Kidney (tissue), 13 donors: ENCODE measurements at regions not wholly inside any gene's neighbourhood (a gene's known extent, or its start where the extent isn't known, plus 50 kb on each side); places are given as distances from the start of the nearest gene placed in this dataset.
"Not testable (repeated sequence)": the region's sequence is repeated elsewhere in the genome, so short reads cannot be mapped to it uniquely, and the experiment has no call there.

ENCODE experiments used
- DNase-seq, 5 donors: peaks; one replicate each; pipeline ENCODE4 v3.0.0-alpha.2; 2013 to 2020
- FAIRE-seq: peaks from 2 replicates; lab custom pipeline; 2012; peaks lifted over from hg19 to GRCh38; lab: Jason Lieb, UNC
- H3K27ac ChIP-seq, 2 donors: one replicate each; pipeline ENCODE4 v1.7.0; 2013; ENCODE audit warnings: low read depth in 2 of 2, low read length in 2 of 2, inconsistent platforms in 1 of 2
- H3K27me3 ChIP-seq: one replicate; pipeline ENCODE4 v1.7.1; 2013; ENCODE audit warnings: low read length, inconsistent platforms; ENCODE audit not compliant: control insufficient read depth, insufficient read depth
- H3K36me3 ChIP-seq, 3 donors: one replicate each; pipeline versions ENCODE4 v1.7.0 to v1.7.1; 2013; ENCODE audit warnings: low read length in 3 of 3, control low read depth in 1 of 3, inconsistent platforms in 1 of 3; ENCODE audit not compliant: insufficient read depth in 3 of 3, control insufficient read depth in 2 of 3
- H3K4me1 ChIP-seq, 3 donors: one replicate each; pipeline versions ENCODE4 v1.7.0 to v1.7.1; 2013; ENCODE audit warnings: low read length in 3 of 3, inconsistent platforms in 1 of 3, low read depth in 1 of 3; ENCODE audit not compliant: control insufficient read depth in 2 of 3, insufficient read depth in 2 of 3
- H3K4me3 ChIP-seq, 3 donors: one replicate each; pipeline versions ENCODE4 v1.7.0 to v1.8.1; 2013; ENCODE audit warnings: low read length in 3 of 3, control low read depth in 1 of 3, inconsistent platforms in 1 of 3
- H3K9ac ChIP-seq, 3 donors: one replicate each; pipeline versions ENCODE4 v1.7.0 to v1.7.1; 2013; ENCODE audit warnings: low read length in 3 of 3, control low read depth in 1 of 3, inconsistent platforms in 1 of 3
- H3K9me3 ChIP-seq, 3 donors: one replicate each; pipeline versions ENCODE4 v1.7.0 to v1.7.1; 2013; ENCODE audit warnings: low read length in 3 of 3, control low read depth in 1 of 3, inconsistent platforms in 1 of 3; ENCODE audit not compliant: control insufficient read depth in 2 of 3, insufficient read depth in 1 of 3
- CTCF ChIP-seq: IDR thresholded peaks from 3 replicates; pipeline ENCODE4 v1.5.1; 2012; ENCODE audit warnings: mild to moderate bottlenecking, moderate library complexity, borderline replicate concordance; ENCODE audit not compliant: insufficient read depth; ENCODE audit errors: extremely low read depth
- intact Hi-C: fragments of 100-400 bp; cut with DNase I; formaldehyde crosslinking; loops from one replicate; pipeline ENCODE4 v1.11.1; 2022
- donor health status: control.
- donor health status: control.
- donor health status: control.
- donor health status: control.
- donor health status: control.
- donor health status: DM: yes; HTN: yes; CAD: no.
- donor health status: Normal renal cell carcinoma (clear cell type).

- no peak for TF ChIP-seq CTCF
- FAIRE-seq (no peak), DNase-seq (no peak)
- H3K4me3 ChIP-seq = no peak overlapping the region
- intact Hi-C loops = no loop called here
- H3K9ac ChIP-seq = no peak overlapping the region
- no peaks in the 10 kb centered on the region for H3K9me3 ChIP-seq
- no peaks in the 10 kb centered on the region for H3K4me1 ChIP-seq
- H3K36me3 ChIP-seq = no peaks in the 10 kb centered on the region
- no peak overlapping the region for H3K27ac ChIP-seq
- no peaks in the 10 kb centered on the region for H3K27me3 ChIP-seq
Measured at GRCh38 chrX:47723689-47724088, 64.7 kb upstream of the UXT start.

GRCh38 chrX:47723083-47723482, 64.1 kb upstream of the UXT start:
- DNase-seq (no peak), FAIRE-seq (no peak)
- intact Hi-C loops = no loop called here
- TF ChIP-seq CTCF = no peak
- Histone ChIP-seq H3K36me3 (no peaks in the 10 kb centered on the region), H3K27ac (no peak overlapping the region), H3K9ac (no peak overlapping the region), H3K27me3 (no peaks in the 10 kb centered on the region), H3K4me3 (no peak overlapping the region), H3K4me1 (no peaks in the 10 kb centered on the region), H3K9me3 (no peaks in the 10 kb centered on the region)

GRCh38 chrX:47722260-47722659, 63.3 kb upstream of the UXT start:
- intact Hi-C loops = no loop called here
- Histone ChIP-seq H3K27ac (no peak overlapping the region), H3K9ac (no peak overlapping the region), H3K4me3 (no peak overlapping the region), H3K27me3 (no peaks in the 10 kb centered on the region), H3K4me1 (no peaks in the 10 kb centered on the region), H3K36me3 (no peaks in the 10 kb centered on the region), H3K9me3 (no peaks in the 10 kb centered on the region)
- TF ChIP-seq CTCF = no peak
- DNase-seq (no peak), FAIRE-seq (no peak)

- H3K36me3 ChIP-seq, H3K27ac ChIP-seq, H3K4me3 ChIP-seq, H3K27me3 ChIP-seq, intact Hi-C loops, FAIRE-seq, H3K9ac ChIP-seq, H3K4me1 ChIP-seq, DNase-seq, H3K9me3 ChIP-seq: not testable (repeated sequence)
Measured at GRCh38 chrX:47715078-47715477, 56.1 kb upstream of the UXT start.

GRCh38 chrX:47712675-47713074, 53.7 kb upstream of the UXT start:
- intact Hi-C loops, H3K9ac ChIP-seq, FAIRE-seq, H3K27ac ChIP-seq, H3K27me3 ChIP-seq, H3K4me1 ChIP-seq, H3K4me3 ChIP-seq, H3K9me3 ChIP-seq, H3K36me3 ChIP-seq, DNase-seq: not testable (repeated sequence)
